SKM-1 (cell line): ENCODE measurements at regions not wholly inside any gene's neighbourhood (a gene's known extent, or its start where the extent isn't known, plus 50 kb on each side); places are given as distances from the start of the nearest gene placed in this dataset.
"Not testable (repeated sequence)": the region's sequence is repeated elsewhere in the genome, so short reads cannot be mapped to it uniquely, and the experiment has no call there.

ENCODE experiments used
- DNase-seq: peaks from one replicate; lab custom pipeline; 2025; ENCODE audit not compliant: unreplicated experiment; lab: John Stamatoyannopoulos, UW

DNA sequence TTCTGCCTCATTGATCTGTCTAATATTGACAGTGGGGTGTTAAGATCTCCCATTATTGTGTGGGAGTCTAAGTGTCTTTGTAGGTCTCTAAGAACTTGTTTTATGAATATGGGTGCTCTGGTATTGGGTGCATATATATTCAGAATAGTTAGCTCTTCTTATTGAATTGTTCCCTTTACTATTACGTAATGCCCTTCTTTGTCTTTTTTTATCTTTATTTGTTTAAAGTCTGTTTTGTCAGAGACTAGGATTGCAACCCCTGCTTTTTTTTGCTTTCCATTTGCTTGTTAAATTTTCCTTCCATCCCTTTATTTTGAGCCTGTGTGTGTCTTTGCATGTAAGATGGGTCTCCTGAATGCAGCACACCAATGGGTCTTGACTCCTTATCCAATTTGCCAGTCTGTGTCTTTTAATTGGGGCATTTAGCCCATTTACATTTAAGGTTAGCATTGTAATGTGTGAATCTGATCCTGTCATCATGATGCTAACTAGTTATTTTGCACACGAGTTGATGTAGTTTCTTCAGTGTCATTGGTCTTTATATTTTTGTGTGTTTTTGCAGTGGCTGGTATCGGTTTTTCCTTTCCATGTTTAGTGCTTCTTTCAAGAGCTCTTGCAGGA lies 1126.0 kb upstream of the TMEM132C start:
- not testable (repeated sequence) for DNase-seq

DNA sequence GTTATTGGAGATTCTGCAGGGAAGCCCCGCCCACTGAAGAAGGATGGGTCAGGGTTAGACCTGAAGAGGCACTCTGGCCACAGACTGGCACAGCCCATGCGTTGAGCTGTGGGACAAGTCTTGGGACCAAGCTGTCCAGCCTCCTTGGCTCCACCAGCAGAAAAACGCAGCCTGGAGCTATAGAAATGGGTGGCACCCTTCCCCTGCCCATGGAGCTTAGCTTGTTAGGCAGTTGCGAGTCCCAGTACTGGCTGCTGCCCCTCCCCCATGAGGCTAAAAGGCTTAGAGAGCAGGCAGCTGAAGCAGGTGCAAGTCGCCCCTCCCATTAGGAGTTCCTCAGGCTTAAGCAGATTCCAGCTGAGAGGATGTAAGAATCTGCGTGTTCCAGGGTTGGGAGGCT lies 1124.0 kb upstream of the TMEM132C start:
- no peak for DNase-seq

DNA sequence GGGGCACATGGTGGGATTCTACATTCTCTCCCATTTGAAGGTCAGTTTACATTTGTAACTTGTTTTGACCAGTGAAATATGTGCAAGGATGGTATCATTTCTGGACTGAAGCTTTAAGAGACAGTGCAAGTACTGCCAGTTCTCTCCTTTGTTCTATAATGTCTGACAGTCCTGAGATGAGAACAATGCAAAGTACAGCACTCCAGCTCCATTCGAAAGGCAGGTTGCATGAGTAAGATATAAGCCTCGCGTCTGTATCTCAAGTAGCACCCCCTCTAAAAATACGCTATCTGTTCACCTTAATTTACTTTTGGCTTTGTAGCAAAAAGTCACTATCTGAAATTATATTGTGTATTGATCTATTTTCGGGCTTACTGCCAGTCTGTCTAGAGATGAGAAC lies 1122.2 kb upstream of the TMEM132C start:
- DNase-seq: no peak

DNA sequence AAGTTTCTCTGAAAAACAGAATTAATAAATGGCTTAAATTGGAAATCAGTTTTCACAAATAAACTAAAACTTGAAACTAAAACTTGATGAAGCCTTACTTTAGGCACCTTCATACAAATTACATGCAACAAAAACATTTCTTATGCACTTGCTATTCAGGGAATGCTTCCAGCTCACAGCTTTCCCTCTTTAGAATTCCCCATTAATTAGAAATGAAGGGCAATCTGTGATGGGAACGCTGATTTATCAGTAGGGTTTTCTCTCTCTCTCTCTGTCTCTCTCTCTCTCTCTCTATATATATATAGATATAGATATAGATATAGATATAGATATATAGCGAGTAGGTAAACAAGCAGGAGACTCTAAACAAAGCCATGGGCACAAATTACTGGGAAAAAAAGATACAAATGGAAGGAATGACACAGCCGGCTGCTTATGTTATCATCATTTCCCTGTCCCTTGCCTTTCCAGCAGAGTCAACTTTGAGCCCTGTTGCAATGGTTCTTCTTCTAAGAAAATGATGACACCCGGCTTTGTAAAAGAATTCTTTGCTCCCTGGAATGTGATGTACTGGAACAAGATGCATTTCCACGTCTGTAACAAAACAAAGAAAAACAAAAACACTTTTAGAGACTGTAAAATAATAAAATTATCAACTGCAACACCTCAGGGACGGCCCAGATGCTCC lies 1121.6 kb upstream of the TMEM132C start:
- DNase-seq: no peak

DNA sequence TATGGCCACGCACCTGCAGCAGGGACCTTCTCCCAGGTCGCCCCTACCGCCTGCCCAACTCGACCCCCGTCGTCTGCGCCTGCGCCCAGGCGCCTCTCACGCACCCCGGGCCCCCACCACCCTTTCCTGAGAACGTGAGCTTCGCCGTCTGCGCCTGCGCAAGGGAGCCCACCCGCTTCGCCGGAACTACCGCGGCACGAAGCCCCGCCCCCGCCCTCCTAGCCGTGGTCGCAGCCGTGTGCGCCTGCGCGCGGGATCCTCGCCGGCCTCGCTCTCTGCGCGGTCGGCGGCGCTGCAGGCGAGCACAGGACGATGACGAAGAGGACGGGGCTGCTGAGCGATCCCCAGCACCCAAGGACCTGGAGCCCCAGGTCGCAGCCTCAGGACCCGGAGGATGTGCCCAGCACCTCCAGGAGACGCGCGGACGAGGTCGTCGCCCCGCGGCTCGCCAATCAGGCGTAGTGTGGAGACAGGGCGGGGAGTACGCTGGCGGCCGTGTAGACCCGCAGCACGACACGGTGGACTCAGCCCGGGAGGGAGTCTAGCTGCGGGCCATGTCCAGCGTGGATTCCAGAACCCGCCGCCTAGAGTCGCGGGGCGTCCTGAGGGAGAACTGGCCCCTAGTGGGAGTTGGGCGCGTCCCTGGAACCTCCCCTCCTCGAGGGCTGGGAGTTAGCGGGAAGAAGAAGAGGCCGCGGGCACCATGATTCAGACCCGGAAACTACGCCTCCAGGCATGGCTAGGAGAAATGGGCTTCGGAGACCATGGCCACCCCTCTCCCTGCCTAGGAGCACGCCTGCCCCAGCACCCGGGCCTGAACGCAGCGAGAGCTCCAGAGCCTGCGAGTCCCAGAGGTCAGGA lies 1120.8 kb upstream of the TMEM132C start:
- DNase-seq: no peak

DNA sequence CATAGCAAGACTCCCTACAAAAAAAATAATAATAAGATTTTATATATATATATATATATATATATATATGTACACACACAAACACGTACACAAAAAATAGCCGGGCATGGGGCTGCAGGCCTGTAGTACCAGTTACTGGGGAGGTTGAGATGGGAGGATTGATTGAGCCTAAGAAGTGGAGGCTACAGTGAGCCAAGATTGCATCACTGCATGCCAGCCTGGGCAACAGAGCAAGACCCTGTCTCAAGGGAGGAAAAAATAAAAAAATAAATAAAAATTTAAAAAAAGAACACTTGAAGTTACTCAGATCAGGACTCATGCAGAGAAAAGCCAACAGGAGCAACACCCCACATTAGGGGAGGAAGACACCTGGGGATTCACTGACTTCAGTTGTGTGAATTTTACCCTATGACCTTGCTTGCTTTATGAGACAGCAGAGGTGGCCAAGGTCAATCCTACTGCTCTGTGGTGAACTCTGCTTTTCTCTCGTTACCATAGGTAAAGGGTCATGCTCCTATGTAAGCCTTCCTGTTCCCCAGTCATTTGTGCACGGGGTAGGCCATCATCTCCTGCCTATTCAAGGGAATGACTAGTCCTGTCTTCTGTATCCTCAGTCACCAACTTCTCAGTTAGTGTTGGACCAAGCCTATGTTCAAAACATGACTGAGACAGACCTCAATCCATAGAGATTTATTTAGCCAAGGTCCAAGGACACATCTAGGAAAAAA lies 1119.8 kb upstream of the TMEM132C start:
- no peak for DNase-seq

DNA sequence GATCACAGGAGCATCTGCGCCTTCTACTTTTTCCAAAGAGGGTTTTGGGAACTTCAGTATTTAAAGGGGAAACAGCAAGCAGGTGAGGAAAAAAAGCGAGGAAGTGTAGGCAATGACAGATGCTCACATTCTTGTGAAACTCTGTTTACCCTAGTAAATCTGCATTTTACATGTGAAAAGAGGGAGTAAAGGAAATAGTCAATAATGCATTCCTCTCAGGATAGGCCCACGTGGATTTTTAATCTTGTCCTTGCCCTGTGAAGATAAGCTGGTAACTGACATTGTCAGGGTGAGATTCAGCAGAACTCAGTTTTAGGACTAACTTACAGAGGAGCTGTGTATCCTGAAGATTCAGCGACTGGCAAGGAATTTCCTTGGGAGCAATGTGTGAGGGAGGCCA lies 1119.2 kb upstream of the TMEM132C start:
- no peak for DNase-seq

DNA sequence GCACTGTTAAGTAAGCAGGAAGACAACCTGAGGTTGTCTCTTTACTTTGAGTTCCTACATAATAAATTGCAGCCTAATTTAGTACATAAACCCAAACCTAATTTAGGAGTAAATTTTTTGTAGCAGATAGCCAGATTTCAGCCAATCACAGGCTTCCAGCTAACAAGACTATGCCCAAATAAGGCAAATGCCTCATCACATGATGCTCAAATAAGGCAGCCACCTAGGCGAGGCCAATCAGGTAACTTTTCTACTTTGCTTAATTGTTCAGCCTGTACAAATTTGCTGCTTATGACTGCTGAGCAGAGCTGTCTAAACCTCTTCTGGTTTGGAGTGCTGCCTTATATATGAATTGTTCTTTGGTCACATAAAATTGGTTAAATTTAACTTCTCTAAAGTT lies 1118.7 kb upstream of the TMEM132C start:
- DNase-seq: no peak

DNA sequence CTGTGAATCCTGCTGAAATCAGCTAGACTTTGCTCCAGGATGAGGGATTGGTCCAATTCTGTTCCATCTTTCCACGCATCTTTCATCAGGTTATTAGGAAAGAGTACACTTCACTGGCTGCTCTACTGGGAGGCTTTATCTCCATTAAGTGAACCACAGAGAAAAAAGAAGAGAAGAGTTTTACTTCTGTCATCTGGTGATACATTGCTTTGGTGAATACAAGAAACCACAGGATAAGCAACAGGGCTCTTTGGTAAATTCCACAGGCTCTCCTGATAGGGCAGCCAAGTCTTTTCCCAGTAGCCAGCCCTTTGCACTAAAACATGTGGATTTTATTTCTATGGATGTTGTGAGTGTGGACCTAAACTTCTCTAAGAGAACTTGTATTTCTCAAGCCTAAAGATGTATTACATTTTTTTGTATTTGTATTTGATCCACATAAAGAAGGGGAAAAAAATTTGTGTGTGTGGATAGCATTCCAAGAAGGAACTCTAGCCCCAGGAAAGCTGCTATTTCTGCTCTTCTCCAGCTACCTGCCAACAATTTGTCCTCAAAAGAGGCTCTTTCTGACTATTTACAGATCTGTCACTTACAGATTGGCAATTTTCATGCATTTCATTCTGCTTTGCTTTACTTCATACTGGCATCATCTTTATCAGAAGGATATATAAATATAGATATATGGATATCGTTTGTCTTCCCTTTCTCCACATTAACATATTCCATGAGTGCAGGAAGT lies 1117.6 kb upstream of the TMEM132C start:
- no peak for DNase-seq

DNA sequence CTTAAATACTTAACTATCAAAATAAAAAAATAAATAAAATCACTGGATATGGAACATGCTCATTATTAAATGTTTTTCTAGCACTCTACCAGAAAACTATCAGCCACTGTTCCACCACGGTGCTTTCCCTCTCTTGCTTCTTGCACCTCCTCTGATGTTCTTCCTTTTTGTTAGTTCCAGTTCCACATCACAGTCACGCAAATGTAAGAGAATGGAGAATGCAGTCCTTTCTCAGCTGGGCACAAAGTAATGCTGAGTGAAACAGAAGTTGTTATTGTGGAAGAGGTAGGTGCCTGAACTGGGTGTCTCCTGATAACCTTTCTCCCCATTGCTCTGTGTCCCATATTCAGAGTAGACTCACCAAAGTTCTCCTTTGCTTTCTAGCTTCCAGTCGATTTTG lies 1116.9 kb upstream of the TMEM132C start:
- DNase-seq: no peak

DNA sequence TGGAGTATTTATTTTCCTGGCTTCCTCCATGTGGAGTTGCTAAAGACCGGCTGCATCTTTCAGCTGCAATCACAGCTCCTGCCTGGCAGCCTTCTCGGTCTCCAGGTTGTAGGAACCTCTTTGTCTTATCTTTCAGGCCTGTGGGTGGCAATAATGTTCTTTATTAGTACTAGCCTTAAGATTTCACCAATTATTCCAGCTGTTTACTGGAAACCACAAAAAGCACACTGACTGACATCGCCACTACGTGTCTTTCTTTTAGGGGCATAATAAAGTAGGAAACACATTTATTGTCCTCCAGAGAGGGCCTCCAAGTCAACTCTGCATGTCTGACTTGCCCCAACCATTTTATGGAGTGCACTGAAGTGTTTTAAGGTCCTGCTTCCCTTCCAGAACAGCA lies 1116.5 kb upstream of the TMEM132C start:
- DNase-seq: no peak

DNA sequence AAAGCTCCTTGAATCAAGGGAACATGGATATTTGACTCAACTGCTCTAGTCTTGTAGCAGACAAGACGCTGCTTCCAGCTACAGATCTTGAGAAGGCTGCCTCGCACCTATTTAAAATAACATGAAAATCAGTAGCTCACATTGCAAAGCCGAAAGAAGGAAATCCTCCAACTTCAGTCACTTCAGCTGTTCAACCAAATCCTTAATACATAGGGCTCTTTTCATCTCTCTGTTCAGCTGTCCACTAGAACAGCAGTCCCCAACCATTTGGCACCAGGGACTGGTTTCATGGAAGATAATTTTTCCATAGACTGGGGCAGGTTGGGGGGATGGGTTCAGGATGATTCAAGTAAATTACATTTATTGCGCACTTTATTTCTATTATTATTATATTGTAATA lies 1116.0 kb upstream of the TMEM132C start:
- no peak for DNase-seq

DNA sequence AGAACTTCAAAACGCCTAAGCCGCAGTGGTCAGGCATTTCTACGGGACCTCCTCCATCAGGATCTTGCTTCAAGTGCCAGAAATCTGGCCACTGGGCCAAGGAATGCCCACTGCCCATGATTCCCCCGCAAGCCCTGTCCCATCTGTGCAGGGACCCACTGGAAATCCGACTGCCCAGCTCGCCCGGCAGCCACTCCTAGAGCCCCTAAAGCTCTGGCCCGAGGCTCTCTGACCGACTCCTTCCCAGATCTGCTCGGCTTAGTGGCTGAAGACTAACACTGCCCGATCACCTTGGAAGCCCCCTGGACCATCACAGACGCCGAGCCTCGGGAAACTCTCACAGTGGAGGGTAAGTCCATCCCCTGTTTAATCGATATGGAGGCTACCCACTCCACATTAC lies 1113.0 kb upstream of the TMEM132C start:
- no peak for DNase-seq

DNA sequence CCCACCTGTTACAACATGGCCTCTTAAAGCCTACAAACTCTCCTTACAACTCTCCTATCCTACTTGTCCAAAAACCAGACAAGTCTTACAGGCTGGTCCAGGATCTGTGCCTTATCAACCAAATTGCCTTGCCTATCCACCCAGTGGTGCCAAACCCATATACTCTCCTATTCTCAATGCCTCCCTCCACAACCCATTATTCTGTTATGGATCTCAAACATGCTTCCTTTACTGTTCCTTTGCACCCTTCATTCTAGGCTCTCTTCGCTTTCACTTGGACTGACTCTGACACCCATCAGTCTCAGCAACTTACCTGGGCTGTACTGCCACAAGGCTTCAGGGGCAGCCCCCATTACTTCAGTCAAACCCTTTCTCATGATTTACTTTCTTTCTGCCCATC lies 1112.1 kb upstream of the TMEM132C start:
- DNase-seq: not testable (repeated sequence)

DNA sequence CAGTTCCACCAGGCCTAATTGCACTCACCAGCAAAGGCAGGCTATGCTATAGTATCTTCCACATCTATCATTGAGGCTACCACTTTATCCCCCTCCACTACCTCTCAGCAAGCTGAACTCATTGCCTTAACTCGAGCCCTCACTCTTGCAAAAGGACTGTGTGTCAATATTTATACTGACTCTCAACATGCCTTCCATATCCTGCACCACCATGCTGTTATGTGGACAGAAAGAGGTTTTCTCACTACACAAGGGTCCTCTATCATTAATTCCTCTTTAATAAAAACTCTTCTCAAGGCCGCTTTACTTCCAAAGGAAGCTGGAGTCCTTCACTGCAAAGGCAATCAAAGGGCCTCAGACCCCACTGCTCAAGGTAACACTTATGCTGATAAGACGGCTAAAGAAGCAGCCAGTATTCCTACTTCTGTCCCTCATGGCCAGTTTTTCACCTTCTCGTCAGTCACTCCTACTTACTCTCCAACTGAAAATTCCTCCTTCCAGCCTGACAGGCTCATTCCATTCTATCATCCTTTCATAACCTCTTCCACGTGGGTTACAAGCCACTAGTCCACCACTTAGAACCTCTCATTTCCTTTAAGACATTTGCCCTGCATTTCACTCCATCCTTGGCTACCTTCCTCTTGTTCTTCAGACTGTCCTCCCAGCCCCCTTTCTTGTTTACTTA lies 1110.9 kb upstream of the TMEM132C start:
- DNase-seq: not testable (repeated sequence)

DNA sequence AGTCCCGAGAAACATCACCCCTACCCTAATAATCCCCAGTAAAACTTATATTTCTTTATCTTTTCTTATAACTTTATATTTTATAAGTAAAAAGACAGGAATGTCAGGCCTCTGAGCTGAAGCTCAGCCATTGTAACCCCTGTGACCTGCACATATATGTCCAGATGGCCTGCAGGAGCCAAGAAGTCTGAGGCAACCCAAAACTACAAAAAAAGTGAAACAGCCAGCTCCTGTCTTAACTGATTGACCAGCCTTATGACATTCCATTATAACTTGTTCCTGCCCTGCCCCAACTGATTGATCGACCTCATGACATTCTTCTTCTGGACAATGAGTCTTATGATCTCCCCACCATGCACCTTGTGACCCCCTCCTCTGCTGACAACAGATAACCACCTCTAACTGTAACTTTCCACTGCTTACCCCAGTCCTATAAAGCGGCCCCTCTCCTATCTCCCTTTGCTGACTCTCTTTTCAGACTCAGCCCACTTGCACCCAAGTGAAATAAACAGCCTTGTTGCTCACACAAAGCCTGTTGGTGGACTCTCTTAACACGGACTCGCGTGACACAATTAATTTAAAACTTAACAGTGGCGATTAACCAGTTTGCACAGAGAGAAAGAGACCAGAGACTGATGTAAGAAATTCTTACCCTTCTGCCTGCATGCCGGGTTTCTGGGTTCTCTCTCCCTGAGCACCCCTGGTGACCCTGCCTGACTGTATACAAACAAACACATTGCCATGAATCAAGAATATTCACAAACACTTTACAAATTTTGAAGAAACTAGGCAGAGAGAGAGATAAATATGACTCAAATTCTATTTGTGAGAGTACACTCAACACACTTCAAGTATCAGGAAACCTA lies 1109.2 kb upstream of the TMEM132C start:
- DNase-seq: not testable (repeated sequence)

DNA sequence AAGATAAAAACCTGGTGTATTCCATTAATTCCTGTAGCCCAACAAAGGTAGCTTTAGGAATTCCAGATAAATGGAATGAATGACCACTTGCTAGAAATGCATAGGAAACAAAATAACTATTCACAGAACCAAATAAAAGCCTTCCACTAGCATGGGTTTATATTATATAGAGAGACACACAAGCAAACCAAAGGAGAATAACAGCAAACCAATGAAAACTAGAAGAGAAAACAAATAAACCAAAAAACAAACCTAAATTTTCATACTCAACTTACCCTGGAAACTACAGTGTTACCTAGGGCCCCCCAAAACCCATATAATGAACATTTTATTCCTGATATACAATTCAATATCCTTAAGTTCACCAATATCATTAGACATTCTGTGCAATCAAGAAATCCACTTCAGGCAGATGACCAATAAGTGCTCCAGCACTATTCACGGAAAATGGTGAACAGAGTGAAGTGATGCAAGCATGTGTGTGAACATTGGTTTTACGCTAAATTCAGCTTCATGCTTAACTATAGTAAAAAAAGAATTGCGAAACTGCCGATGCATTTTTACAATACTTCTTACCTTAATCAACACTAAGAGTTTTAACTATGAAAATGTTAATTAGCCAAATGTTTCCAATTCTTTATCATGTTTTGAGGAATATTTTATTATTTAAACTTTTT lies 1108.4 kb upstream of the TMEM132C start:
- DNase-seq: no peak

DNA sequence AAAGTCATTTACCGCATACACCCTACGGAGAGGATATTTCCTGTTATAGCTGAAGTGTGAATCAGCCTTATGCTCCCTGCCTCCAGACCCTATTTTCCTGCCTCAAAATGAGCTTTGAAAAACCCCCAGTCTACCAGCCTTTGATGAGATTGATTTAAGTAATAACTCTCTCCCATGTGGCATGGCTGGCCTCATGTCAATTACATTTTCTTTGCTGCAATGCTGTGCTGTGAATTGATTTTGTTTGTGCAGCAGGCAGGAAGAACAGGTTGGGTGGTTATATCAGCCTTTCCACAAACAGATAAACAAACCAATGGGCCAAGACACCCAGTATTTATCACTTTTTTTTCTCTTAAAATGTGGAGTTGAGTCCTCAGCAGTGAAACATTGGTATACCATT lies 1105.5 kb upstream of the TMEM132C start:
- no peak for DNase-seq

DNA sequence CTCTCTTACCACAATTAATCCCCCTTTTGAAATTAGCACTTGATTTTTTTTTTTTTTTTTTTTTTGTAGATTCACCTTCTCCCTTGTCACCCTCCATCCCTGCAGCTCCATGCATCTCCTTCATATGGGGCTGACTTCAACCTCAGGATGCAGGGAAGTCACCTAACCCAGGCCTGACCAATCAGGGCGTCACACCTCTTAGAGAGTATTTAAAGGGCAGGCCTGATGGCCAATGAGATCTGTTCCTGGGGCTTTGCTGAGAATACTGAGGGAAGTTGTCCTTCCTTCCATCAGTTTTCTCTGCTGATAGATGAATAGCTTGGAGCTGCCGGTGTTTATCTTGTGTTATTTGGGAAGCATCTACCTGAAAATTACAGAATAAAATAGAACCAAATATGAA lies 1104.7 kb upstream of the TMEM132C start:
- DNase-seq: no peak
